ENCODE measurements at regions not wholly inside any gene's neighbourhood (a gene's known extent, or its start where the extent isn't known, plus 50 kb on each side); places are given as distances from the start of the nearest gene placed in this dataset.

GRCh38 chr14:87656315-87656714 is 336.7 kb downstream of the GALC start:
- TF ChIP-seq REST (IDR thresholded peaks at IDR 0.05; ENCODE audit: insufficient read depth in 1 of 2, low read depth in 2 of 2, low read length in 1 of 2) (no peak), POLR2AphosphoS5 (IDR thresholded peaks at IDR 0.05; ENCODE audit: low read depth, low read length) (no peak), CTCF (IDR thresholded peaks at IDR 0.05) (no peak)

Data from Panc1 (cell line).